GM18951 (cell line): ENCODE measurements at regions not wholly inside any gene's neighbourhood (a gene's known extent, or its start where the extent isn't known, plus 50 kb on each side); places are given as distances from the start of the nearest gene placed in this dataset.
"Not testable (repeated sequence)": the region's sequence is repeated elsewhere in the genome, so short reads cannot be mapped to it uniquely, and the experiment has no call there.

ENCODE experiments used
- POLR2A ChIP-seq: IDR thresholded peaks from 4 replicates; pipeline ENCODE4 v1.6.1; 2011; ENCODE audit warnings: mild to moderate bottlenecking; ENCODE audit not compliant: insufficient read length, insufficient read depth; ENCODE audit errors: extremely low read depth
- in situ Hi-C: fragments of 300-500 bp; cut with MboI; formaldehyde crosslinking; loops from one replicate; pipeline ENCODE4 v1.12.0; 2022; ENCODE audit warnings: low sequenced_read_pairs, mixed read lengths, inconsistent platforms; ENCODE audit not compliant: unreplicated experiment

GRCh38 chr4:170464614-170465197, 374.9 kb upstream of the AADAT start:
- in situ Hi-C loops: no loop called here
- no peak for TF ChIP-seq POLR2A

- TF ChIP-seq POLR2A: no peak
- in situ Hi-C loops: no loop called here
These were observed 357.0 kb upstream of the AADAT start for GRCh38 chr4:170446782-170447181.

GRCh38 chr4:170441146-170441545, 351.4 kb upstream of the AADAT start:
- in situ Hi-C loops: not testable (repeated sequence)

- in situ Hi-C loops: no loop called here
- TF ChIP-seq POLR2A: no peak
These were observed 339.2 kb upstream of the AADAT start for GRCh38 chr4:170428929-170429328.

GRCh38 chr4:170425521-170426143, 335.9 kb upstream of the AADAT start:
- in situ Hi-C loops: no loop called here
- no peak for TF ChIP-seq POLR2A

GRCh38 chr4:170425040-170425439, 335.3 kb upstream of the AADAT start:
- in situ Hi-C loops: no loop called here
- TF ChIP-seq POLR2A: no peak

GRCh38 chr4:170423137-170423536, 333.4 kb upstream of the AADAT start:
- in situ Hi-C loops: no loop called here
- no peak for TF ChIP-seq POLR2A

- no peak for TF ChIP-seq POLR2A
- in situ Hi-C loops: no loop called here
These were observed 330.5 kb upstream of the AADAT start for GRCh38 chr4:170420255-170420693.

- TF ChIP-seq POLR2A: no peak
- in situ Hi-C loops: no loop called here
These were observed 325.2 kb upstream of the AADAT start for GRCh38 chr4:170414961-170415360.

- TF ChIP-seq POLR2A: no peak
- in situ Hi-C loops: no loop called here
These were observed 324.6 kb upstream of the AADAT start for GRCh38 chr4:170414360-170414759.

- in situ Hi-C loops: no loop called here
- TF ChIP-seq POLR2A: no peak
These were observed 324.2 kb upstream of the AADAT start for GRCh38 chr4:170413951-170414350.

- TF ChIP-seq POLR2A: no peak
- in situ Hi-C loops: no loop called here
These were observed 310.6 kb upstream of the AADAT start for GRCh38 chr4:170400361-170400760.

- TF ChIP-seq POLR2A: no peak
- in situ Hi-C loops: no loop called here
These were observed 310.0 kb upstream of the AADAT start for GRCh38 chr4:170399581-170400293.

- TF ChIP-seq POLR2A: no peak
- in situ Hi-C loops: no loop called here
These were observed 308.5 kb upstream of the AADAT start for GRCh38 chr4:170398218-170398617.

- in situ Hi-C loops: no loop called here
- TF ChIP-seq POLR2A: no peak
These were observed 306.0 kb upstream of the AADAT start for GRCh38 chr4:170395773-170396172.
